Hepatocyte (in vitro differentiated cells): ENCODE measurements at regions not wholly inside any gene's neighbourhood (a gene's known extent, or its start where the extent isn't known, plus 50 kb on each side); places are given as distances from the start of the nearest gene placed in this dataset.
A peak's percentile ranks its signal among the peaks of the same experiment; 100 is the strongest.

Experiments
- DNase-seq: peaks from one replicate; pipeline ENCODE4 v3.0.0-alpha.2; 2016; ENCODE audit warnings: low spot score
- H2AFZ ChIP-seq: fragments of 200-600 bp; sonication (generic); 2 replicates; pipeline ENCODE4 v1.6.0; 2016; ENCODE audit warnings: antibody characterized with exemption, mild to moderate bottlenecking
- H3K27ac ChIP-seq: fragments of 200-600 bp; sonication (generic); 2 replicates; pipeline ENCODE4 v1.5.1; 2016; ENCODE audit warnings: mild to moderate bottlenecking
- H3K27me3 ChIP-seq: fragments of 200-600 bp; sonication (generic); 2 replicates; pipeline ENCODE4 v1.6.1; 2016
- H3K36me3 ChIP-seq: fragments of 200-600 bp; sonication (generic); replicated peaks from 2 replicates; pipeline ENCODE4 v1.5.1; 2016; ENCODE audit warnings: low read depth; ENCODE audit not compliant: insufficient read depth
- H3K4me1 ChIP-seq: fragments of 200-600 bp; sonication (generic); 2 replicates; pipeline ENCODE4 v1.5.1; 2016; ENCODE audit warnings: mild to moderate bottlenecking, moderate library complexity; ENCODE audit not compliant: insufficient read depth
- H3K4me2 ChIP-seq: fragments of 200-600 bp; sonication (generic); 2 replicates; pipeline ENCODE4 v1.6.0; 2016
- H3K4me3 ChIP-seq: fragments of 200-600 bp; sonication (generic); 2 replicates; pipeline ENCODE4 v1.5.1; 2016; ENCODE audit warnings: mild to moderate bottlenecking
- H3K79me2 ChIP-seq: fragments of 200-600 bp; sonication (generic); 2 replicates; pipeline ENCODE4 v1.6.0; 2017; ENCODE audit warnings: mild to moderate bottlenecking
- H3K9me2 ChIP-seq: fragments of 200-600 bp; sonication (generic); replicated peaks from 2 replicates; pipeline ENCODE4 v1.6.0; 2017; ENCODE audit warnings: mild to moderate bottlenecking; ENCODE audit not compliant: insufficient read depth
- H3K9me3 ChIP-seq: fragments of 200-600 bp; sonication (generic); 2 replicates; pipeline ENCODE4 v1.5.1; 2016; ENCODE audit warnings: low read depth, mild to moderate bottlenecking
- H4K20me1 ChIP-seq: fragments of 200-600 bp; sonication (generic); 2 replicates; pipeline ENCODE4 v1.6.0; 2016; ENCODE audit warnings: mild to moderate bottlenecking; ENCODE audit not compliant: insufficient read depth, poor library complexity, severe bottlenecking
- CTCF ChIP-seq: fragments of 200-600 bp; sonication (generic); IDR thresholded peaks from 2 replicates; pipeline ENCODE4 v1.5.1; 2016; ENCODE audit warnings: antibody characterized with exemption, mild to moderate bottlenecking; ENCODE audit not compliant: poor library complexity
- EZH2 ChIP-seq: fragments of 200-600 bp; sonication (generic); IDR thresholded peaks from 2 replicates; pipeline ENCODE4 v1.6.1; 2016; ENCODE audit warnings: antibody characterized with exemption, mild to moderate bottlenecking, borderline replicate concordance
- EZH2phosphoT487 ChIP-seq: fragments of 200-600 bp; sonication (generic); IDR thresholded peaks from one replicate; pipeline ENCODE4 v1.6.1; 2018; ENCODE audit warnings: antibody characterized with exemption, mild to moderate bottlenecking, low read depth, moderate library complexity; ENCODE audit not compliant: unreplicated experiment, severe bottlenecking
- WGBS: methylation state at CpG from one replicate; pipeline ENCODE4 v1.1.6; 2016; ENCODE audit warnings: low lambda C conversion rate; ENCODE audit errors: missing lambda C conversion rate; 5-methylcytosine and 5-hydroxymethylcytosine counted together

- WGBS, result 62% methylated on average over 11 of the region's 11 CpGs
- H3K27ac ChIP-seq, result no peak overlapping the region
- H4K20me1 ChIP-seq, result no peaks in the 10 kb centered on the region
- H3K27me3 ChIP-seq, result no peaks in the 10 kb centered on the region
- H3K79me2 ChIP-seq, result no peaks in the 10 kb centered on the region
- H3K4me1 ChIP-seq, result peaks cover 7% of the 10 kb centered on the region
- H3K36me3 ChIP-seq, result no peaks in the 10 kb centered on the region
- no peaks in the 10 kb centered on the region for H3K9me3 ChIP-seq
- H2AFZ ChIP-seq, result no peak overlapping the region
- H3K4me2 ChIP-seq, result no peak overlapping the region
- no peak overlapping the region for H3K4me3 ChIP-seq
- no peak for DNase-seq
- H3K9me2 ChIP-seq, result no peaks in the 10 kb centered on the region
- TF ChIP-seq EZH2phosphoT487, result no peak
- no peak for TF ChIP-seq CTCF
- no peak for TF ChIP-seq EZH2
Observed at GRCh38 chr15:38705436-38706219, 141.0 kb upstream of the RASGRP1 start.

GRCh38 chr15:38706956-38707355 is 142.3 kb upstream of the RASGRP1 start:
- WGBS, result 71% methylated on average over 5 of the region's 5 CpGs
- TF ChIP-seq EZH2, result no peak
- Histone ChIP-seq H3K4me2 (no peak overlapping the region), H3K27ac (no peak overlapping the region), H3K4me3 (no peak overlapping the region), H3K27me3 (no peaks in the 10 kb centered on the region), H3K9me3 (no peaks in the 10 kb centered on the region), H3K36me3 (no peaks in the 10 kb centered on the region), H3K9me2 (no peaks in the 10 kb centered on the region), H2AFZ (no peak overlapping the region), H3K79me2 (no peaks in the 10 kb centered on the region), H3K4me1 (peaks cover 7% of the 10 kb centered on the region), H4K20me1 (no peaks in the 10 kb centered on the region)
- DNase-seq, result no peak

DNA sequence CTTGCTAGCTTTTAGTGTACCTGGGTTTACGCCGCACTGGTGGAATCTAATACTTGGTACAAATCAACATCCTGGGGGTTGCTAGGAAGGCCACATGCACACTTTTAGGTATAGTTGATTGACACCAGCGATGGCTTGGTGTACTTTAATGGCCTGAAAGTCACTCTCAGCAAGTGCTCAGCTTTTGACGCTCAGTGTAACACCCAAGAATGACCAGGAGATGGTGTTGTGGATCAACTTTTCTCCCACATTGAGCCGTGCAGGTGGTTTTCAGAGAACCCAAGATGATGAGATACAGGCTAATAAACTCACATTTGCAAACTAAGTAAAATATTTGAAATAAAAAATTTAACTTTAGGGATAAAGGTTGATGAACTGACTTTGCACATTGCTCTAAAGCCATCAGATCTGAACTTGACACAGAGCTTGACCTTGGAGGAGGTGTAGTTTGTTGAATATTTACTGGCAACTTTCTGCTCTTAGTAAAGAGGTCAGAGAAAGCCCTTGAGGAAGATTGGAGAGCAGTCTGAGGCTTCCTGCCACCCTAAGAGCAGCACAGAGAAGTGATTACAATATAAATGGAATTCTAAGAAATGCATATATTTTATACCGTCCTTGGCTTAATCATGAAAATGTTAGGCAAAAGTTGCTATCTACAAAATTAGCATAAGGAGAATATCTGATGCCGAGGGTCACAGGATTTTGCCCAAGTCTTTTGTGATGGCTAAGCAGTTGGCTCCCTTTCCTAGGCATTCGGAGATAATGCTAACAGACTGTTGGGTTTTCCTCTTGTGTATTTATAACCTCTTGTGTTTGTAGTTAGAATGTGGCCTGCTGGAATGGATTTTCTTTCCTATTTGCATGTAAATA is 143.4 kb upstream of the RASGRP1 start:
- Histone ChIP-seq H3K9me3 (no peaks in the 10 kb centered on the region), H3K4me3 (no peak overlapping the region), H3K9me2 (no peaks in the 10 kb centered on the region), H3K36me3 (no peaks in the 10 kb centered on the region), H3K79me2 (no peaks in the 10 kb centered on the region), H4K20me1 (no peaks in the 10 kb centered on the region), H2AFZ (no peak overlapping the region), H3K4me2 (no peak overlapping the region), H3K27me3 (no peaks in the 10 kb centered on the region), H3K4me1 (peaks cover 7% of the 10 kb centered on the region), H3K27ac (peak overlapping the region; percentile 66)
- DNase-seq, result peak; percentile 72
- WGBS, result 38% methylated on average over 8 of the region's 8 CpGs
- TF ChIP-seq EZH2 (no peak), CTCF (peak; percentile 79)

DNA sequence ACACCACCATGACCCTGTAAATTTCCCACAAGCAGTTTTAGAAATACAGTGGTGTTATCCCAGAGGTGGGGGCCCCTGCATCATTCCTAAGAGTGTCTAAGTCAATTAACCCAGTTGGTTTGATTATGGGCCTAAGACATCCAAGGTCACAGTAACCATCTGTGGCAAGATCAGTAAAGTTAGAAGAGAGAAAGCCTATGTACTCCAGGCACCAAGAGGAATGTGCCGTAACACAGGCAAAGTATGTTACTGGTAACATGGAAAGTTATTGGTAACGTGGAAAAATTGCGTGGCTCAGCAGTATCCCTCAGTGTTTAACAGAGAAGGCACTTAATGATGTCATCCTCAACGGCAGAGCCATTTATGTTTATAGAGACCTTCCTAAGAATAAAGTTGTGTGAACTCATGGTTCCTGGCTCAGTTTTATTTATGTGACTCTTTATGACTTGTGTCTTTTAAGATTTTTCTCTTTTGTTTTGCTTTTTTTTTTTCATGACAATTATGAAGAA is 144.1 kb upstream of the RASGRP1 start:
- WGBS, result 42% methylated on average over 4 of the region's 4 CpGs
- H3K9me2 ChIP-seq, result no peaks in the 10 kb centered on the region

More for the DNA sequence above, 144.1 kb upstream of the RASGRP1 start:
- H3K27me3 ChIP-seq, result no peaks in the 10 kb centered on the region
- peak; percentile 31 for DNase-seq
- no peak overlapping the region for H3K4me2 ChIP-seq
- no peaks in the 10 kb centered on the region for H3K79me2 ChIP-seq
- no peaks in the 10 kb centered on the region for H3K36me3 ChIP-seq
- TF ChIP-seq CTCF, result no peak
- TF ChIP-seq EZH2, result no peak
- TF ChIP-seq EZH2phosphoT487, result no peak
- H3K4me1 ChIP-seq, result peaks cover 7% of the 10 kb centered on the region
- no peaks in the 10 kb centered on the region for H4K20me1 ChIP-seq
- H3K27ac ChIP-seq, result peak overlapping the region; percentile 66
- H3K4me3 ChIP-seq, result no peak overlapping the region
- no peak overlapping the region for H2AFZ ChIP-seq
- H3K9me3 ChIP-seq, result no peaks in the 10 kb centered on the region
